Smooth muscle cell (in vitro differentiated cells): ENCODE measurements at regions not wholly inside any gene's neighbourhood (a gene's known extent, or its start where the extent isn't known, plus 50 kb on each side); places are given as distances from the start of the nearest gene placed in this dataset.

Experiments
- DNase-seq: peaks from one replicate; lab custom pipeline; 2025; ENCODE audit not compliant: unreplicated experiment; lab: John Stamatoyannopoulos, UW
- H2AFZ ChIP-seq: fragments of 200-600 bp; sonication (generic); 2 replicates; pipeline ENCODE4 v1.6.0; 2016; ENCODE audit warnings: antibody characterized with exemption, low read depth, mild to moderate bottlenecking
- H3F3A ChIP-seq: fragments of 200-600 bp; sonication (generic); 2 replicates; pipeline ENCODE4 v1.6.0; 2017; ENCODE audit warnings: antibody characterized with exemption, low read depth
- H3K27ac ChIP-seq: fragments of 200-600 bp; sonication (generic); 2 replicates; pipeline ENCODE4 v1.5.1; 2016; ENCODE audit warnings: low read depth, mild to moderate bottlenecking
- H3K27me3 ChIP-seq: fragments of 200-600 bp; sonication (generic); 2 replicates; pipeline ENCODE4 v1.6.1; 2016; ENCODE audit warnings: low read depth, mild to moderate bottlenecking
- H3K36me3 ChIP-seq: fragments of 200-600 bp; sonication (generic); 2 replicates; pipeline ENCODE4 v1.5.1; 2016; ENCODE audit warnings: low read depth
- H3K4me1 ChIP-seq: fragments of 200-600 bp; sonication (generic); 2 replicates; pipeline ENCODE4 v1.5.1; 2016; ENCODE audit warnings: low read depth
- H3K4me2 ChIP-seq: fragments of 200-600 bp; sonication (generic); 2 replicates; pipeline ENCODE4 v1.6.0; 2016; ENCODE audit warnings: mild to moderate bottlenecking
- H3K4me3 ChIP-seq: fragments of 200-600 bp; sonication (generic); 2 replicates; pipeline ENCODE4 v1.5.1; 2016; ENCODE audit warnings: mild to moderate bottlenecking
- H3K79me2 ChIP-seq: fragments of 200-600 bp; sonication (generic); 2 replicates; pipeline ENCODE4 v1.6.0; 2016; ENCODE audit warnings: low read depth, mild to moderate bottlenecking
- H3K9ac ChIP-seq: fragments of 200-600 bp; sonication (generic); 2 replicates; pipeline ENCODE4 v1.6.0; 2016; ENCODE audit warnings: low read depth
- H3K9me3 ChIP-seq: fragments of 200-600 bp; sonication (generic); replicated peaks from 2 replicates; pipeline ENCODE4 v1.5.1; 2016; ENCODE audit warnings: low read depth
- H4K20me1 ChIP-seq: fragments of 200-600 bp; sonication (generic); 2 replicates; pipeline ENCODE4 v1.6.0; 2016; ENCODE audit warnings: low read depth
- CTCF ChIP-seq: fragments of 200-600 bp; sonication (generic); IDR thresholded peaks from 2 replicates; pipeline ENCODE4 v1.5.1; 2017; ENCODE audit warnings: borderline replicate concordance, mild to moderate bottlenecking, antibody characterized with exemption; ENCODE audit not compliant: insufficient read depth, poor library complexity, severe bottlenecking
- WGBS: methylation state at CpG from one replicate; pipeline ENCODE4 v1.1.7; 2016; ENCODE audit warnings: low lambda C conversion rate; 5-methylcytosine and 5-hydroxymethylcytosine counted together

- no peak for DNase-seq
- Histone ChIP-seq H3K27me3 (no peaks in the 10 kb centered on the region), H3K9ac (no peak overlapping the region), H3K27ac (no peak overlapping the region), H3K79me2 (no peaks in the 10 kb centered on the region), H3K4me3 (no peak overlapping the region), H3K36me3 (no peaks in the 10 kb centered on the region), H3F3A (no peaks in the 10 kb centered on the region), H3K4me2 (no peak overlapping the region), H2AFZ (no peak overlapping the region), H3K9me3 (no peaks in the 10 kb centered on the region), H4K20me1 (no peaks in the 10 kb centered on the region), H3K4me1 (no peaks in the 10 kb centered on the region)
- WGBS: 97% methylated on average over 5 of the region's 5 CpGs
- no peak for TF ChIP-seq CTCF
These were observed 115.7 kb upstream of the RHOBTB1 start for GRCh38 chr10:61059636-61060035.

- H3K4me2 ChIP-seq: no peak overlapping the region
- no peaks in the 10 kb centered on the region for H3K9me3 ChIP-seq
- H3K4me3 ChIP-seq: no peak overlapping the region
- H4K20me1 ChIP-seq: no peaks in the 10 kb centered on the region
- H3K36me3 ChIP-seq: no peaks in the 10 kb centered on the region
- 83% methylated on average over 2 of the region's 2 CpGs for WGBS
- H3K27ac ChIP-seq: no peak overlapping the region
- DNase-seq: no peak
- TF ChIP-seq CTCF: no peak
- no peaks in the 10 kb centered on the region for H3K79me2 ChIP-seq
- no peak overlapping the region for H3K9ac ChIP-seq
- no peaks in the 10 kb centered on the region for H3K27me3 ChIP-seq
- no peak overlapping the region for H2AFZ ChIP-seq
- H3K4me1 ChIP-seq: no peaks in the 10 kb centered on the region
- H3F3A ChIP-seq: no peaks in the 10 kb centered on the region
These were observed 108.7 kb upstream of the RHOBTB1 start for GRCh38 chr10:61052469-61053205.

- Histone ChIP-seq H3F3A (no peaks in the 10 kb centered on the region), H4K20me1 (no peaks in the 10 kb centered on the region), H3K79me2 (no peaks in the 10 kb centered on the region), H3K4me1 (no peaks in the 10 kb centered on the region), H2AFZ (no peak overlapping the region), H3K27ac (no peak overlapping the region), H3K4me3 (no peak overlapping the region), H3K36me3 (no peaks in the 10 kb centered on the region), H3K9me3 (no peaks in the 10 kb centered on the region), H3K4me2 (no peak overlapping the region), H3K27me3 (no peaks in the 10 kb centered on the region), H3K9ac (no peak overlapping the region)
- WGBS: 96% methylated on average over 5 of the region's 5 CpGs
- no peak for DNase-seq
- TF ChIP-seq CTCF: no peak
These were observed 107.4 kb upstream of the RHOBTB1 start for GRCh38 chr10:61051344-61051743.
